H9 (cell line): ENCODE measurements at regions not wholly inside any gene's neighbourhood (a gene's known extent, or its start where the extent isn't known, plus 50 kb on each side); places are given as distances from the start of the nearest gene placed in this dataset.

Source experiments
- DNase-seq: peaks from one replicate; pipeline ENCODE4 v3.0.0-alpha.2; 2017
- H2AFZ ChIP-seq: one replicate; pipeline ENCODE4 v1.6.1; 2013; ENCODE audit warnings: mild to moderate bottlenecking, low read length, control low read depth, moderate library complexity
- H2AK5ac ChIP-seq: 2 replicates; pipeline ENCODE4 v1.6.1; 2013; ENCODE audit warnings: low read length, control low read depth, mixed read lengths; ENCODE audit not compliant: insufficient read length
- H2BK120ac ChIP-seq: one replicate; pipeline ENCODE4 v1.6.1; 2013; ENCODE audit warnings: low read depth, mild to moderate bottlenecking, low read length, control low read depth, inconsistent platforms; ENCODE audit not compliant: poor library complexity, severe bottlenecking
- H2BK12ac ChIP-seq: 2 replicates; pipeline ENCODE4 v1.6.1; 2013; ENCODE audit warnings: low read length, control low read depth, mixed read lengths, low read depth; ENCODE audit not compliant: insufficient read length
- H2BK15ac ChIP-seq: 2 replicates; pipeline ENCODE4 v1.6.1; 2013; ENCODE audit warnings: low read depth, low read length, control low read depth
- H2BK20ac ChIP-seq: one replicate; pipeline ENCODE4 v1.6.1; 2013; ENCODE audit warnings: low read depth, mild to moderate bottlenecking, low read length, control low read depth, inconsistent platforms; ENCODE audit not compliant: poor library complexity, severe bottlenecking
- H2BK5ac ChIP-seq: 2 replicates; pipeline ENCODE4 v1.6.1; 2013; ENCODE audit warnings: low read length, control low read depth, mixed read lengths; ENCODE audit not compliant: insufficient read length
- H3K14ac ChIP-seq: 2 replicates; pipeline ENCODE4 v1.6.1; 2013; ENCODE audit warnings: low read length, control low read depth; ENCODE audit not compliant: insufficient read depth
- H3K18ac ChIP-seq: 2 replicates; pipeline ENCODE4 v1.6.1; 2013; ENCODE audit warnings: low read depth, mild to moderate bottlenecking, mixed read lengths, low read length, control low read depth; ENCODE audit not compliant: insufficient read length
- H3K23ac ChIP-seq: 2 replicates; pipeline ENCODE4 v1.6.1; 2013; ENCODE audit warnings: low read length, control low read depth, mixed read lengths, low read depth; ENCODE audit not compliant: insufficient read length
- H3K23me2 ChIP-seq: 2 replicates; pipeline ENCODE4 v1.6.1; 2013; ENCODE audit warnings: low read depth, mild to moderate bottlenecking, mixed read lengths, low read length, control low read depth; ENCODE audit not compliant: insufficient read length, poor library complexity, severe bottlenecking
- H3K27ac ChIP-seq: 2 replicates; pipeline ENCODE4 v1.5.1; 2013; ENCODE audit warnings: low read length, control low read depth, mixed read lengths, low read depth; ENCODE audit not compliant: insufficient read length
- H3K27me3 ChIP-seq: 2 replicates; pipeline ENCODE4 v1.6.1; 2013; ENCODE audit warnings: low read length, control low read depth, inconsistent platforms; ENCODE audit not compliant: insufficient read depth
- H3K4ac ChIP-seq: 2 replicates; pipeline ENCODE4 v1.6.1; 2013; ENCODE audit warnings: low read depth, mild to moderate bottlenecking, control low read depth, inconsistent platforms, low read length, moderate library complexity
- H3K4me1 ChIP-seq: 2 replicates; pipeline ENCODE4 v1.6.1; 2013; ENCODE audit warnings: low read length, control low read depth, inconsistent platforms; ENCODE audit not compliant: insufficient read depth
- H3K4me2 ChIP-seq: 2 replicates; pipeline ENCODE4 v1.6.1; 2013; ENCODE audit warnings: low read length, control low read depth, mixed read lengths; ENCODE audit not compliant: insufficient read length, insufficient read depth
- H3K56ac ChIP-seq: 2 replicates; pipeline ENCODE4 v1.6.1; 2013; ENCODE audit warnings: low read depth, mild to moderate bottlenecking, mixed read lengths, low read length, control low read depth; ENCODE audit not compliant: insufficient read length
- H3K79me1 ChIP-seq: 2 replicates; pipeline ENCODE4 v1.6.1; 2013; ENCODE audit warnings: low read depth, mild to moderate bottlenecking, moderate library complexity, low read length, control low read depth, inconsistent platforms; ENCODE audit not compliant: insufficient read depth, poor library complexity, severe bottlenecking
- H3K79me2 ChIP-seq: 2 replicates; pipeline ENCODE4 v1.6.1; 2013; ENCODE audit warnings: low read length, control low read depth, inconsistent platforms; ENCODE audit not compliant: insufficient read depth
- H3K9ac ChIP-seq: 2 replicates; pipeline ENCODE4 v1.6.1; 2013; ENCODE audit warnings: low read length, control low read depth, mixed read lengths; ENCODE audit not compliant: insufficient read length; ENCODE audit errors: extremely low read depth
- H3K9me3 ChIP-seq: one replicate; pipeline ENCODE4 v1.6.1; 2013; ENCODE audit warnings: low read depth, low read length, inconsistent platforms; ENCODE audit not compliant: control insufficient read depth
- H3T11ph ChIP-seq: one replicate; pipeline ENCODE4 v1.6.1; 2013; ENCODE audit warnings: mild to moderate bottlenecking, low read length, control low read depth, inconsistent platforms
- H4K20me1 ChIP-seq: one replicate; pipeline ENCODE4 v1.6.1; 2013; ENCODE audit not compliant: control insufficient read depth, insufficient read length, insufficient read depth
- H4K5ac ChIP-seq: 2 replicates; pipeline ENCODE4 v1.6.1; 2013; ENCODE audit warnings: low read depth, mild to moderate bottlenecking, mixed read lengths, low read length, control low read depth; ENCODE audit not compliant: insufficient read length
- H4K8ac ChIP-seq: replicated peaks from 2 replicates; pipeline ENCODE4 v1.6.1; 2013; ENCODE audit warnings: low read length, control low read depth, mixed read lengths, low read depth; ENCODE audit not compliant: insufficient read length
- H4K91ac ChIP-seq: 2 replicates; pipeline ENCODE4 v1.6.1; 2013; ENCODE audit warnings: low read depth, mild to moderate bottlenecking, moderate library complexity, mixed read lengths, low read length, control low read depth; ENCODE audit not compliant: insufficient read length
- H3K27ac Mint-ChIP-seq, 3 experiments: 2 replicates in 2 of 3; 3 replicates in 1 of 3; pipeline ENCODE4 v1.8.0; 2020 to 2021; ENCODE audit warnings: mixed read lengths in 3 of 3, mild to moderate bottlenecking in 1 of 3, moderate library complexity in 1 of 3
- H3K27me3 Mint-ChIP-seq: 2 replicates; pipeline ENCODE4 v1.8.0; 2021; ENCODE audit warnings: low read depth, mild to moderate bottlenecking, moderate library complexity, mixed read lengths
- H3K36me3 Mint-ChIP-seq, 3 experiments: 2 replicates in 2 of 3; 3 replicates in 1 of 3; pipeline ENCODE4 v1.8.0; 2020 to 2021; ENCODE audit warnings: low read depth in 3 of 3, mixed read lengths in 3 of 3; ENCODE audit not compliant: insufficient read depth in 1 of 3
- H3K4me1 Mint-ChIP-seq, 2 experiments: 2 replicates each; pipeline ENCODE4 v1.8.0; 2020; ENCODE audit warnings: mixed read lengths in 2 of 2
- H3K4me3 Mint-ChIP-seq, 2 experiments: 2 replicates in 1 of 2; 3 replicates in 1 of 2; pipeline ENCODE4 v1.8.0; 2020 to 2021; ENCODE audit warnings: mild to moderate bottlenecking in 2 of 2, mixed read lengths in 2 of 2, moderate library complexity in 1 of 2
- H3K9me3 Mint-ChIP-seq, 2 experiments: 2 replicates in 1 of 2; 3 replicates in 1 of 2; pipeline ENCODE4 v1.8.0; 2020; ENCODE audit warnings: mild to moderate bottlenecking in 2 of 2, mixed read lengths in 2 of 2, moderate library complexity in 1 of 2
- CTCF ChIP-seq: fragments of 200-600 bp; sonication (generic); conservative IDR thresholded peaks from 3 replicates; pipeline ENCODE4 v1.8.0; 2021; ENCODE audit warnings: antibody characterized with exemption, mild to moderate bottlenecking
- WGBS: extraction: QIAGEN DNeasy Blood & Tissue Kit; methylation state at CpG from one replicate; pipeline ENCODE4 v1.1.7; 2013; ENCODE audit warnings: missing lambda C conversion rate, low lambda C conversion rate, mixed read lengths; ENCODE audit not compliant: insufficient read length; ENCODE audit errors: extremely low coverage; 5-methylcytosine and 5-hydroxymethylcytosine counted together

GRCh38 chr5:136491806-136492205 is 126.5 kb upstream of the TRPC7 start:
- H4K8ac ChIP-seq = no peak overlapping the region
- H3K27me3 Mint-ChIP-seq = no peaks in the 10 kb centered on the region
- no peak overlapping the region for H3K23ac ChIP-seq
- H3K9ac ChIP-seq = no peak overlapping the region
- H3K9me3 ChIP-seq = no peaks in the 10 kb centered on the region
- no peaks in the 10 kb centered on the region for H3K79me1 ChIP-seq
- no peak for TF ChIP-seq CTCF
- no peak overlapping the region for H2BK20ac ChIP-seq
- peaks cover 8 to 20% (median 19%) of the 10 kb centered on the region in 3 experiments for H3K36me3 Mint-ChIP-seq
- H2BK15ac ChIP-seq = no peak overlapping the region
- H2BK120ac ChIP-seq = no peak overlapping the region
- H3K27me3 ChIP-seq = no peaks in the 10 kb centered on the region
- no peak overlapping the region for H2AFZ ChIP-seq
- H2BK12ac ChIP-seq = no peak overlapping the region
- H3K14ac ChIP-seq = no peak overlapping the region
- H3K4ac ChIP-seq = no peak overlapping the region
- H4K20me1 ChIP-seq = no peaks in the 10 kb centered on the region
- no peak overlapping the region for H3T11ph ChIP-seq
- H3K4me3 Mint-ChIP-seq = no peak overlapping the region
- H3K4me1 Mint-ChIP-seq = no peaks in the 10 kb centered on the region
- no peaks in the 10 kb centered on the region for H3K4me1 ChIP-seq
- no CpG with 5 or more reads among the region's 3 CpGs for whole genome bisulfite sequencing
- H3K18ac ChIP-seq = no peak overlapping the region
- no peak overlapping the region for H3K4me2 ChIP-seq
- H3K27ac Mint-ChIP-seq = no peak overlapping the region
- peaks cover 21 to 22% of the 10 kb centered on the region in 2 experiments; a peak in 4 of 5 replicates for H3K9me3 Mint-ChIP-seq
- H3K79me2 ChIP-seq = no peaks in the 10 kb centered on the region
- no peak for DNase-seq
- no peak overlapping the region for H4K91ac ChIP-seq
- H3K23me2 ChIP-seq = no peaks in the 10 kb centered on the region
- H2AK5ac ChIP-seq = no peak overlapping the region
- no peak overlapping the region for H3K56ac ChIP-seq
- H4K5ac ChIP-seq = no peak overlapping the region
- no peak overlapping the region for H2BK5ac ChIP-seq
- no peak overlapping the region for H3K27ac ChIP-seq
